Activated T-cell treated with anti-CD3 and anti-CD28 coated beads, Interleukin-2, amount 50 U/mL, for 24 hours (primary cell): ENCODE measurements at regions not wholly inside any gene's neighbourhood (a gene's known extent, or its start where the extent isn't known, plus 50 kb on each side); places are given as distances from the start of the nearest gene placed in this dataset.
A peak's percentile ranks its signal among the peaks of the same experiment; 100 is the strongest.

ENCODE experiments used
- DNase-seq: peaks from one replicate; pipeline ENCODE4 v3.0.0-alpha.2; 2020
- H3K27ac Mint-ChIP-seq: 2 replicates; pipeline ENCODE4 v1.8.0; 2020; ENCODE audit warnings: mild to moderate bottlenecking, mixed read lengths
- H3K27me3 Mint-ChIP-seq: 2 replicates; pipeline ENCODE4 v1.8.0; 2020; ENCODE audit warnings: mixed read lengths
- H3K36me3 Mint-ChIP-seq: 2 replicates; pipeline ENCODE4 v1.8.0; 2020; ENCODE audit warnings: low read depth, mixed read lengths
- H3K4me1 Mint-ChIP-seq: 2 replicates; pipeline ENCODE4 v1.8.0; 2020; ENCODE audit warnings: low read depth, mixed read lengths
- H3K4me3 Mint-ChIP-seq: 2 replicates; pipeline ENCODE4 v1.8.0; 2020; ENCODE audit warnings: mild to moderate bottlenecking, moderate library complexity, mixed read lengths
- H3K9me3 Mint-ChIP-seq: 2 replicates; pipeline ENCODE4 v1.8.0; 2020; ENCODE audit warnings: mixed read lengths

DNA sequence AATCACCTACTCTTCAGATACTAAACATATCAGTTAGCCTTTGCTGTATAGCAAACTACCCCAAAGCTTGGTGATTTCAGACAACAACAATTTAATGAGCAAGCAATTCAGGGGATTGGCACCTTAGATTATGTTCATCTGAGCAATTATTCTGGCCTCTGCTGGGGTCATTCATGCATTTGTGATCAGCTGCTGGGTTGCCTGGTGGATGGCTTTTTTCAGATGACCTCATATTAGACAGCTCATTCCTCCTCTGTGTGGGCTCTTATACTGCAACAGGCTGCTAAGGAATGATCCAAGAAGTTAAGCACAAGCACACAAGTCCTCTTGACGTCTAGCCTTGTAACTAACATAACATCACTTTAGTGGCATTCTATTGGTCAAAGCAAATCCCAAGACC is 153.0 kb upstream of the PPP1R2C start:
- Mint-ChIP-seq H3K36me3 (no peaks in the 10 kb centered on the region), H3K9me3 (no peaks in the 10 kb centered on the region), H3K4me1 (peaks cover 22% of the 10 kb centered on the region), H3K27me3 (no peaks in the 10 kb centered on the region), H3K4me3 (no peak overlapping the region), H3K27ac (no peak overlapping the region)
- no peak for DNase-seq

DNA sequence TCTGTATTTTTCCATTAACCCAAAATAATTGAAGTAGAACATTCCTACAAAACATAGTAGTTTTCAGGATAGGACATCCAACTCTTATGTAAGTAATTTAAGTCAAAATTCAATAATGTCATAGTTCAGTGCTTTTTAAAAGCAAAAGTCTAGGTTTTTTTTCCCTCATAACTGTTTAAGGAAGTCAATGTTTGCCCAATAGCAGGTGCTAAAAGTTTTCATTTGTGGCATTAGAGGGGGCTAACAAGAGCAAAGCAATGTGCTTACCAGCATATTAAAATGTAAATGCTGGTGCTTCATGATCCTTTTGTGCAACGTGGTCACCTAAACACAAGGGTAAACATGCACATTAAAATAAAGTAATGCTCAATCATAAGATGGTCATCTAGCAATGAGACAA is 155.2 kb upstream of the PPP1R2C start:
- no peak for DNase-seq
- no peaks in the 10 kb centered on the region for H3K27me3 Mint-ChIP-seq
- no peak overlapping the region for H3K4me3 Mint-ChIP-seq
- H3K36me3 Mint-ChIP-seq: no peaks in the 10 kb centered on the region
- no peak overlapping the region for H3K27ac Mint-ChIP-seq
- H3K4me1 Mint-ChIP-seq: peaks cover 22% of the 10 kb centered on the region
- peaks cover 3% of the 10 kb centered on the region for H3K9me3 Mint-ChIP-seq

DNA sequence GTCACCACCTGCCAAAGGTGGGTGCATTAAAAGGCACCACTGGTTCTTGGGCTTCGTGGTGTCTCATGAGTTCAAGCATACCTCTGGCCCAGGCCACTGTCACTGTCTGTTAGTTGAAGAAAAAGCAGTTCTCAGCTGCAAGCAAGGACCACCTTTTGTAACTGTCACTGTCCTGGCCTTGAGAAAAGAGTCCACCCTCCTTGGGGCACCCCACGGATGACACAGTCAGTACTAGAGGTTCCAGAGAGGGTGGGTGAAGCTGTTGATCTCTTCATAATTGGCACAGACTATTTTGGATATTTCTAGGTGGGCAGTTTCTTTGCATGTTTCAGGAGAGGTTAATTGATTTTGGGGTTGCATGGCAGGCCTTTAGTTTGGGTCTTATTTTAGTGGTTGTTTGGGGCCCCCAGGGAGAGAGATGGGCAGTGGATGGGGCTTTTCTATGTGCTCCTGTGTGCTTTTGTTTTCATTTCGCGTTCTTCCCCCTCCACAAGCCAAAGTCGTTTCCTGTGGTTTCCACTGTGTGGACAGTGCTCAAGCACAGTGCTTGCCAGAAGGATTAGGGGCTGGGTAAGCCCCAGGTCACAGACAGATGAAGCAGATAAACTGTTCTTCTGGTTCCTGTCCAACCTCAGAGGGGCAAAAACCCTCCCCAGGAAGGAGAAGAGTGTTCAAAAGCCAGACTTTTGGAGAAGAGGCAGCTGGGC is 156.2 kb upstream of the PPP1R2C start:
- Mint-ChIP-seq H3K4me3 (peak overlapping the region; percentile 18), H3K4me1 (peaks cover 27% of the 10 kb centered on the region), H3K36me3 (peaks cover 6% of the 10 kb centered on the region), H3K27ac (peak overlapping the region; percentile 76), H3K27me3 (no peaks in the 10 kb centered on the region), H3K9me3 (peaks cover 10% of the 10 kb centered on the region)
- no peak for DNase-seq

DNA sequence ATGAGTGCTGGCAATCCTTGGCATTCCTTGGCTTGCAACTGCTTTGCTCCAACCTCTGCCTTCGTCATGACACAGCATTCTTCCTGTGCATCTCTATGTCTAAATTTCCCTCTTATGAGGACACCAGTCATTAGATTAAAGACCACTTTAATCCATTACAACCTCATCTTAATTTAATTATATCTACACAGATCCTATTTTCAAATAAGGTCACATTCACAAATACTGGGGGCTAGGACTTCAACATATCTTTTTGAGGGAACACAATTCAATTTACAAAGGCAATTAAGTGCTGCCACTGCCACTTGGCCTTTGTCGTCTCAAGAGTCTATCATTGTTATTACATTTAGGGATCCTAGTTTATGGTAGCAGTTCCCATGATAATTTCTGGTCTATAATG is 163.7 kb upstream of the PPP1R2C start:
- Mint-ChIP-seq H3K4me3 (no peak overlapping the region), H3K27me3 (no peaks in the 10 kb centered on the region), H3K27ac (peak overlapping the region; percentile 42), H3K9me3 (peaks cover 10% of the 10 kb centered on the region), H3K36me3 (peaks cover 9% of the 10 kb centered on the region), H3K4me1 (peaks cover 77% of the 10 kb centered on the region)
- no peak for DNase-seq

DNA sequence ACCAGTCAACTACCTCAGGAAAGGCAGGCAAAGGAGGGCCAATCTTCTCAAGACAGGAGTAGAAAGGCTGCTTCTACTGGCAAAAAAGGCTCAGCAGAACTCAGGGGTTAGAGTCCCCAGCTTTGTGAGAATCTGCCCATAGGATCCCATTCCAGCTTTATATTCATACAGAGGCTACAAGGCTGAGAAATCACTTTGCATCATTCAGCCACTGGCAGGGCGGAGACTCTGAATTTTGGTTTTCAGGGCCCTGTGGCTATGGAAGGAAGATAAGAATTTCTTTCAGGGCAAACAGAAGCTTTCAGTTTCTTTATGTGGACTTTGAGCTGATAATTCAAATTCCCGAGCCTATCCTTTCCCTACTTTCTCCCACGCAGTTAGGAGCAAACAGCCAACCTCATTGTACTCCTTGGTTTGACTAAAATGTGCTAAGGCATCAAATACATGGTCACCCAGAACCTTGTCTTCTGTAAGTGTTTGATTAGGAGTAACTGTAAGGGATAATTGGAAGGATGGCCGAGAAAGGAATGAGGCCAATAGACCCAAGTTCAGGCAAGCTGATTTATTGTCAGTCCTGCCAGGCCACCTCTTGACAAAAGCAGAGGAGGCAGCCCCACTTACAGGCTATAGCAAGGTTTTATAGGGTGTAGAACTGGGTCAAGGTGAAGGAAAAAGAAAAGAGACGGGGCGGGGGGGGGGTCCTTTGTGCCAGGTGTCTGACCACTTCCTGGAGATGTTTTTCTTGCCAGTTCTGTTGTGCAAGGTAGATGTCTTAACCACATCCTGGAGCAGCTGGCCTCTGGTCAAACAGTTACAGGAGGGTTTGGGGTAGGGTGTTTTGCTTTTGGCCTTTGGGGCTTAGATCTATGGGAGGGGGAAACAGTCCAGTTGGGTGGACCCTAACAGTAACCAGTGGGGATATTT is 165.3 kb upstream of the PPP1R2C start:
- H3K4me1 Mint-ChIP-seq: peaks cover 93% of the 10 kb centered on the region
- no peaks in the 10 kb centered on the region for H3K27me3 Mint-ChIP-seq
- H3K4me3 Mint-ChIP-seq: peak overlapping the region; percentile 24
- peak; percentile 47 for DNase-seq
- peaks cover 6% of the 10 kb centered on the region for H3K9me3 Mint-ChIP-seq
- peak overlapping the region; percentile 88 for H3K27ac Mint-ChIP-seq
- peaks cover 9% of the 10 kb centered on the region for H3K36me3 Mint-ChIP-seq

DNA sequence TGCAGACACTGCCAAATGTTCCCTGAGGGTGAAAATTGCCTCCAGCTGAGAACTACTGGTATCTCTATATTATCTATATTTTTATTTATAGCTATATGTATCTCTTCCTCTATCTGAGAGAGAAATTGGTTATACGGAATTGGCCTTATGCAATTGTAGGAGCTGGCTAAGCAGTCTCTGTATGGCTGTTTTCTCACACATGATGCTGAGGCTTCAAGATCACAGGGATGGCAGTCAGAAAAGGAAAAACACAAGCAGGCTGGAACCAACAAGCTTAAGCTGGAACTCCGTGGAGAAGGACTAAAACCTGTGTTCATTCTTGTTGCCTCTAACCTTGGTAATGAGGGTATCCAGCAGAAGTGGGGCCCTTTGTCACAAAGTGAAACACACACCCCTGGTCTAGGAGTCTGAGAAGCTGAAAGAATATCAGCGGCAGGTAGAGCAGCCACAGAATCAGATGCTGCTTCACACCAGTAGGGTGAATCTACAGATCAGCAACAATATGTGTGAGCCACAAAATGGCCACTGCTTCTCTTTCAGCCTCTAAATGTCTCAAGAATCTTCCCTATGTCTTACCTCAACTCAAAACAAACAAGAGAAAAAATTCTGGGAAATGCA is 166.5 kb upstream of the PPP1R2C start:
- peaks cover 4% of the 10 kb centered on the region for H3K36me3 Mint-ChIP-seq
- no peaks in the 10 kb centered on the region for H3K9me3 Mint-ChIP-seq
- no peak overlapping the region for H3K4me3 Mint-ChIP-seq
- peaks cover 99% of the 10 kb centered on the region for H3K4me1 Mint-ChIP-seq
- DNase-seq: no peak
- H3K27ac Mint-ChIP-seq: peak overlapping the region; percentile 88
- H3K27me3 Mint-ChIP-seq: no peaks in the 10 kb centered on the region

DNA sequence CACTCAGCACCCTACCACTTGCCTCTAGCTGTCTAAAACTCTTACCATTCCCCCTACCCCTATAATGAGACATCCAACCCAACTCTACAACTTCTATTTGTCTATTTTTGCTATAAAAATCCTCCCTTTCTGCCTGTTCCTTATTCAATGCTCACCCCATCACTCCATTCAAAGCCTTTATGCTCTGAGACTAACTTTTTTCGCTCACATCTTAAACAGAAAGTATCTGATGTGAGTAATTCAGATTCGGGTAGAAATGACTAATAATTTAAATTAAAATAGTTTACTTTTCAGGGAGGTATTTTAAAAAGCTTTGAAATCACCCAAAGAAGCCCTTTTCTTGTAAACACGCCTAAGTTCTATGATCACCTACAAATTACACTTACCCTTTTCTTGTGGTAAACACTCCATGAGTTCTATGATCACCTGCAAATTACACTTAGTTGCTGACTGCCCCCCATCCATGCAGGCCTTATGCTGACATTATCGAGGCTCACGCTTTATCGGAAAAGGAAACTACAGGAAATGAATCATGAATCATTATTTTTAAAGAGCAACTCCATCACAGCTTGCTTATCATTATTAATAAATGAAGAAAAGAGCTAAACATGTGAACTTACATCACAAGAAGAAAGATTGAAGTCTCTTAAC is 168.7 kb upstream of the PPP1R2C start:
- DNase-seq: no peak
- Mint-ChIP-seq H3K36me3 (no peaks in the 10 kb centered on the region), H3K27ac (peak overlapping the region; percentile 95), H3K9me3 (no peaks in the 10 kb centered on the region), H3K27me3 (no peaks in the 10 kb centered on the region), H3K4me1 (peaks cover 89% of the 10 kb centered on the region), H3K4me3 (peak overlapping the region; percentile 62)

DNA sequence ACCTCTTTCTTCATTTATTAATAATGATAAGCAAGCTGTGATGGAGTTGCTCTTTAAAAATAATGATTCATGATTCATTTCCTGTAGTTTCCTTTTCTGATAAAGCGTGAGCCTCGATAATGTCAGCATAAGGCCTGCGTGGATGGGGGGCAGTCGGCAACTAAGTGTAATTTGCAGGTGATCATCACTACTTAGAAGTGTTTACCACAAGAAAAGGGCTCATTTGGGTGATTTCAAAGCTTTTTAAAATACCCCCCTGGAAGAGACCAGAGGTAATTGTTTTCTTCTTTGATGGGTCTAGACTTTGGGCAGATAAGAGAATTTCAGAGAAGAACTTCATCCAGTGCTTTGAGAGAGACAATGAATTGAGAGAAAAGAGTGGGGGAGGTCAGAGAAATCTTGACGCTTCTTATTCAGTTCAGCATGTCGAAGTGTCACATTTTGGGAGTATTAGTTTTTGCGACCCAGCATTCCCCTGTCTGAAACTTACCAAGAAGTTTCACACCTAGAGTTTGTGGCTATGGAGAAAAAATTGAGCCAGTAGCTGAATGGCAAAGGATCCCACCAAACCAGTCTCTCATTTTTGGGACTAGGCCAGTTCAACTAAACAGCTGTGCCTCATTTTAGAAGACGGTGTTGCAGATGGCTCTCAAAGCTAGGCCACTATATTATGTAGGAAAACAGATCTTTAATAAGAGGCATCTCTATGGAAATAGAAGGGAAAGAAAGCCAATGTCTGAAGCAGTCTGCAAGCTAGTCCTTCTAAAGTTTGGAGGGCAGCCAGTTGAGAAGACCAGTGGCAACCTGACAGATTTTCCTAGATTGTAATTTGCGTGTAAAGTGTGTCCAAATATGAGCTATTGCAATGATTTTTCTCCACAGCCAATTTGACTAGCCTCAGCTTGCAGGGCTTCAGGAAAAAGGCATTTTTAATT is 171.0 kb upstream of the PPP1R2C start:
- peak; percentile 34 for DNase-seq
- H3K4me3 Mint-ChIP-seq: peak overlapping the region; percentile 3
- no peaks in the 10 kb centered on the region for H3K9me3 Mint-ChIP-seq
- H3K27me3 Mint-ChIP-seq: no peaks in the 10 kb centered on the region
- H3K4me1 Mint-ChIP-seq: peaks cover 74% of the 10 kb centered on the region
- peak overlapping the region; percentile 84 for H3K27ac Mint-ChIP-seq
- peaks cover 3% of the 10 kb centered on the region for H3K36me3 Mint-ChIP-seq

DNA sequence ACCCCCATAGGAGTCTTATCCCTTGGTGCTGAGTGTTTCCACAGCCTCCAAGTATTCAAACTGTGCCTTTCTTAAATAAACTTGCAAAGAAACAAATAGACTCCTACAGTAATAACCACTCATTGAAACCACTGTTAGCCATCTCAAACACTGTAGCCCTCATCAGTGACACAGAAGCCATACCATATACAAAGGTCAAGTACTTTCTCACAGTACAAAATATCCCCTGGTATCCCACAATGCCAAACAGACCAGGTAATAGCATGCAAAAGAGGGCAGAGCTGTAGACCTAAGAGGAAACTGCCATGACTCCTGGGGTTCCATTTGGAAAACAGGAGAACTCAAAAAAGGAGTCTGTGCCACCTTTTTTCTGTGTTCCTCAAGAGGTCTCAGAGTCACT is 173.8 kb upstream of the PPP1R2C start:
- no peak overlapping the region for H3K27ac Mint-ChIP-seq
- peaks cover 3% of the 10 kb centered on the region for H3K36me3 Mint-ChIP-seq
- DNase-seq: no peak
- H3K4me3 Mint-ChIP-seq: no peak overlapping the region
- peaks cover 67% of the 10 kb centered on the region for H3K4me1 Mint-ChIP-seq
- H3K27me3 Mint-ChIP-seq: no peaks in the 10 kb centered on the region
- no peaks in the 10 kb centered on the region for H3K9me3 Mint-ChIP-seq

DNA sequence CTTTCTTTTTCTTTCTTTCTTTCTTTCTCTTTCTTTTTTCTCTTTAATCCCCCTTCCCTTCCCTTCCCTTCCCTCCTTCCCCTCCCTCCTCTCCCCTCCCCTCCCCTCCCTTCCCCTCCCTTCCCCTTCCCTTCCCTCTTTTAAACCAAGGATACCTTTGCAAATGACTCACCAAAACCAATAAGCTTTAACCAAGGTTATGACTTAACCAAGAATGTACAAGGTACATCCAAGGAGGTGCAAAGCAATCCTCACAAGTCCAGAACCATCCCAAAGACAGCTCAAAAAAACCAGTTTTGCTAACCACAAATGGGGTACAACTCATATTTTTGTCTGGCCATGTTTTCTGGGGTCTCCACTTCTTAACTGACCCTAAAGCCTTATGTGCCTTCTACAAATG is 174.7 kb upstream of the PPP1R2C start:
- Mint-ChIP-seq H3K4me3 (no peak overlapping the region), H3K36me3 (peaks cover 3% of the 10 kb centered on the region), H3K4me1 (peaks cover 59% of the 10 kb centered on the region), H3K27ac (no peak overlapping the region), H3K9me3 (no peaks in the 10 kb centered on the region), H3K27me3 (no peaks in the 10 kb centered on the region)
- no peak for DNase-seq

DNA sequence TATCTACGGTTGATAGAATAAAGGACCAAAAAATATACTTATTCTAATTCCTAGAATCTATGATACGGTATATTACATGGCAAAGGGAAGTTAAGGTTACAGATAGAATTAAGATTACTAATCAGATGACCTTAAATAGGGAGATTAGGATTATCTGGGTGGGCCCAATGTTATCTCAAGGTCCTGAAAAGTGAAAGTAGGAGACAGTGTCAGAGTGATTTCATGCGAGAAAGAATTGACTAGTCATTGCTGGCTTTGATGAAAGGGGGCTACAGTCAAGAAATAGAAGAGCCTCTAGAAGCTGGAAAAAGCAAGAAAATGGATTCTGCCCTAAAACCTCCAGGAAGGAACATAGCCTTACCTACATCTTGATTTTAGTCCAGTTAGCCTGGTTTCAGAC is 176.9 kb upstream of the PPP1R2C start:
- Mint-ChIP-seq H3K4me1 (peaks cover 39% of the 10 kb centered on the region), H3K27ac (no peak overlapping the region), H3K9me3 (peaks cover 3% of the 10 kb centered on the region), H3K36me3 (peaks cover 5% of the 10 kb centered on the region), H3K27me3 (no peaks in the 10 kb centered on the region), H3K4me3 (no peak overlapping the region)
- DNase-seq: no peak

DNA sequence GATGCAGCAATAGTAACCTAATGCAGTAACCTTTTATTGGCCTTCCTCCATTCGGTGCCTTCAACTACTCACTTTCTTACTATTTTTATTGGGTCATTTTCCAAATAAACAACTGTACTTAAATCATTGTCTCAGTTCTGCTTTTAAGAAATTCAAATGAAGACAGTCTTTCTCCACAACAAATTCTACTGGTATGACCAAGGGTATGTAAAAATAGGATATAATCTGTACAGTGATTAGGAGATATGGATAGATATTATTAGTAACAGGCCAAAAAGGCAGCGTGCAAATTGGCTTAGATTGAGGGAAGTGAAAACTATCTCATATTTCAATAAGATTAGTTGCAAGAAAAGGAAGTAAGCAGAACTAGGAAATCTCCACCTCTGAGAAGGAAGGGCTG is 177.4 kb upstream of the PPP1R2C start:
- Mint-ChIP-seq H3K4me1 (peaks cover 39% of the 10 kb centered on the region), H3K27me3 (no peaks in the 10 kb centered on the region), H3K4me3 (no peak overlapping the region), H3K9me3 (peaks cover 5% of the 10 kb centered on the region), H3K36me3 (peaks cover 7% of the 10 kb centered on the region), H3K27ac (no peak overlapping the region)
- DNase-seq: no peak

DNA sequence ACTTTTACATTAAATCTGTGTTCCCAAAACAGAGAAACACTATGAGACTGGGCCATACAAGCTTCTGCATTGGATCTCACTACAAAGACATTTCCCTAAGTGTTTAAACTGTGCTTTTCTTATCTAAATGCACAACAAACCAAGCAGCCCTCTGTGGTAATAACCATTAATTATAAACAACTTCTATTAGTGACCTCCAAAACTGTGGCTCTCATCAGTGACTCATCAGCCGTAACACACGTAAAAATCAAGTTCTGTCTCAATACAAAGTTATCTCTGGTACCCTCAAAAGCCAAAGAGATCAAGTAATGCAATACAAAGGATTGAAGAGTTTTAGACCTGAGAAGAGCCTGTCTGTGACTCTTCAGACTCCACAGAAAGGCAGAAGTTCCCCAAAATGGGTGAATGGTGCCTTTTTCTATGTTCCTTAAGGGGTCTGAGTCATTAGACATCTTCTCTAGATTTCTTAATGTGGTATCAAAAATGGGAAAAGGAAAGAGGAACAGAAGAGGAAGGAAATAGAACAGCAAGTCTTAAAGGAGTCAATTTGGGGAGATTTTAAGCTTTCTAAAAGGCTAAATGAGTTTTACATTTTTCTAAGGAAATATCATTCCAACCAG is 189.8 kb upstream of the PPP1R2C start:
- H3K27ac Mint-ChIP-seq: no peak overlapping the region
- H3K27me3 Mint-ChIP-seq: peaks cover 5% of the 10 kb centered on the region
- no peaks in the 10 kb centered on the region for H3K9me3 Mint-ChIP-seq
- no peaks in the 10 kb centered on the region for H3K36me3 Mint-ChIP-seq
- H3K4me1 Mint-ChIP-seq: no peaks in the 10 kb centered on the region
- H3K4me3 Mint-ChIP-seq: no peak overlapping the region
- no peak for DNase-seq
